Endodermal cell (in vitro differentiated cells): ENCODE measurements at regions not wholly inside any gene's neighbourhood (a gene's known extent, or its start where the extent isn't known, plus 50 kb on each side); places are given as distances from the start of the nearest gene placed in this dataset.

Experiments
- DNase-seq: peaks from one replicate; pipeline ENCODE4 v3.0.0-alpha.2; 2017
- H3K27ac ChIP-seq: 2 replicates; pipeline ENCODE4 v1.5.1; 2013; ENCODE audit warnings: mild to moderate bottlenecking, low read depth, low read length, moderate library complexity
- H3K27me3 ChIP-seq: 2 replicates; pipeline ENCODE4 v1.6.1; 2013; ENCODE audit warnings: mild to moderate bottlenecking, low read length, moderate library complexity; ENCODE audit not compliant: insufficient read depth, control insufficient read depth, poor library complexity, severe bottlenecking
- H3K36me3 ChIP-seq: 2 replicates; pipeline ENCODE4 v1.7.0; 2013; ENCODE audit warnings: mild to moderate bottlenecking, low read length, moderate library complexity; ENCODE audit not compliant: control insufficient read depth, insufficient read depth
- H3K4me1 ChIP-seq: one replicate; pipeline ENCODE4 v1.7.0; 2013; ENCODE audit warnings: low read length; ENCODE audit not compliant: control insufficient read depth, insufficient read depth
- H3K4me3 ChIP-seq: 2 replicates; pipeline ENCODE4 v1.5.1; 2013; ENCODE audit warnings: mild to moderate bottlenecking, low read length, moderate library complexity
- H3K9ac ChIP-seq: 2 replicates; pipeline ENCODE4 v1.6.1; 2013; ENCODE audit warnings: mild to moderate bottlenecking, low read length, moderate library complexity; ENCODE audit not compliant: poor library complexity, severe bottlenecking; ENCODE audit errors: extremely low read depth
- H3K9me3 ChIP-seq: 2 replicates; pipeline ENCODE4 v1.6.1; 2013; ENCODE audit warnings: mild to moderate bottlenecking, low read length, moderate library complexity; ENCODE audit not compliant: control insufficient read depth
- H3K27ac Mint-ChIP-seq: 2 replicates; pipeline ENCODE4 v1.8.0; 2020; ENCODE audit warnings: mixed read lengths
- H3K27me3 Mint-ChIP-seq: 2 replicates; pipeline ENCODE4 v1.8.0; 2021; ENCODE audit warnings: mild to moderate bottlenecking, mixed read lengths; ENCODE audit not compliant: insufficient read depth
- H3K36me3 Mint-ChIP-seq: 2 replicates; pipeline ENCODE4 v1.8.0; 2020; ENCODE audit warnings: low read depth, mixed read lengths
- H3K4me1 Mint-ChIP-seq: 2 replicates; pipeline ENCODE4 v1.8.0; 2020; ENCODE audit warnings: mixed read lengths
- H3K4me3 Mint-ChIP-seq: 2 replicates; pipeline ENCODE4 v1.8.0; 2020; ENCODE audit warnings: mild to moderate bottlenecking, moderate library complexity, mixed read lengths
- H3K9me3 Mint-ChIP-seq: 2 replicates; pipeline ENCODE4 v1.8.0; 2020; ENCODE audit warnings: mild to moderate bottlenecking, mixed read lengths
- WGBS, 2 experiments: methylation state at CpG; one replicate each; pipeline versions ENCODE4 v1.1.5 to v1.1.7; 2013; ENCODE audit warnings: missing lambda C conversion rate in 2 of 2, mixed read lengths in 1 of 2; ENCODE audit not compliant: insufficient coverage in 1 of 2, insufficient read length in 1 of 2; 5-methylcytosine and 5-hydroxymethylcytosine counted together
- TF ChIP-seq, protein P1 (sequence below): fragments of 200-600 bp; sonication (generic); conservative IDR thresholded peaks from 2 replicates; pipeline ENCODE4 v1.5.0; 2021; ENCODE audit warnings: antibody characterized with exemption, mild to moderate bottlenecking

DNA sequence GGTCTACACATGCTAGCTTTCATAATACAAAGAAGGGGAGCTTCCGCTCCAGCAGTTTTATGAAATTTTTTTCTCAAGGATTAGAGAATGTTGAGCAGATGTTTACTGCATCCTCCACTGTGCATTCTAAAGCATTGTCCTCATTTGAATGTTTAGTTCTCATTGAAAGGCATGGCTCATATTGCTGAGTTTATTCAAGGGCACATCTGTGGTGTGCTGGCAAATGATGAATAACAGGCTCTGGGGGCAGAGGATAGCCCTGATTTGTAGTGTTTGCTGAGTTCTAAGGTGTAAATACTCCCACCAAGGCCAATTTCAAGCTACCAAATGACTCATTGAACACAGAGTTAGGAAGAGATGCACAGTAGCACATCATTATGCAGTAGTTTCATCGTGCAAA lies 303.2 kb upstream of the FAM78B start:
- no peak for DNase-seq
- H3K4me3 Mint-ChIP-seq, result no peak overlapping the region
- no peak overlapping the region for H3K27ac Mint-ChIP-seq
- H3K27me3 Mint-ChIP-seq, result no peaks in the 10 kb centered on the region
- H3K27me3 ChIP-seq, result no peaks in the 10 kb centered on the region
- H3K9me3 ChIP-seq, result peaks cover 1% of the 10 kb centered on the region
- no peak overlapping the region for H3K4me3 ChIP-seq
- H3K9me3 Mint-ChIP-seq, result peaks cover 2% of the 10 kb centered on the region
- H3K36me3 Mint-ChIP-seq, result no peaks in the 10 kb centered on the region
- H3K9ac ChIP-seq, result no peak overlapping the region
- H3K4me1 ChIP-seq, result no peaks in the 10 kb centered on the region
- H3K27ac ChIP-seq, result no peak overlapping the region
- TF ChIP-seq, protein P1, sequence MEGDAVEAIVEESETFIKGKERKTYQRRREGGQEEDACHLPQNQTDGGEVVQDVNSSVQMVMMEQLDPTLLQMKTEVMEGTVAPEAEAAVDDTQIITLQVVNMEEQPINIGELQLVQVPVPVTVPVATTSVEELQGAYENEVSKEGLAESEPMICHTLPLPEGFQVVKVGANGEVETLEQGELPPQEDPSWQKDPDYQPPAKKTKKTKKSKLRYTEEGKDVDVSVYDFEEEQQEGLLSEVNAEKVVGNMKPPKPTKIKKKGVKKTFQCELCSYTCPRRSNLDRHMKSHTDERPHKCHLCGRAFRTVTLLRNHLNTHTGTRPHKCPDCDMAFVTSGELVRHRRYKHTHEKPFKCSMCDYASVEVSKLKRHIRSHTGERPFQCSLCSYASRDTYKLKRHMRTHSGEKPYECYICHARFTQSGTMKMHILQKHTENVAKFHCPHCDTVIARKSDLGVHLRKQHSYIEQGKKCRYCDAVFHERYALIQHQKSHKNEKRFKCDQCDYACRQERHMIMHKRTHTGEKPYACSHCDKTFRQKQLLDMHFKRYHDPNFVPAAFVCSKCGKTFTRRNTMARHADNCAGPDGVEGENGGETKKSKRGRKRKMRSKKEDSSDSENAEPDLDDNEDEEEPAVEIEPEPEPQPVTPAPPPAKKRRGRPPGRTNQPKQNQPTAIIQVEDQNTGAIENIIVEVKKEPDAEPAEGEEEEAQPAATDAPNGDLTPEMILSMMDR, result no peak
- 100% methylated on average over 1 to 2 of the region's 2 CpGs for whole genome bisulfite sequencing, 2 experiments
- H3K36me3 ChIP-seq, result no peaks in the 10 kb centered on the region
- peaks cover 5% of the 10 kb centered on the region for H3K4me1 Mint-ChIP-seq

DNA sequence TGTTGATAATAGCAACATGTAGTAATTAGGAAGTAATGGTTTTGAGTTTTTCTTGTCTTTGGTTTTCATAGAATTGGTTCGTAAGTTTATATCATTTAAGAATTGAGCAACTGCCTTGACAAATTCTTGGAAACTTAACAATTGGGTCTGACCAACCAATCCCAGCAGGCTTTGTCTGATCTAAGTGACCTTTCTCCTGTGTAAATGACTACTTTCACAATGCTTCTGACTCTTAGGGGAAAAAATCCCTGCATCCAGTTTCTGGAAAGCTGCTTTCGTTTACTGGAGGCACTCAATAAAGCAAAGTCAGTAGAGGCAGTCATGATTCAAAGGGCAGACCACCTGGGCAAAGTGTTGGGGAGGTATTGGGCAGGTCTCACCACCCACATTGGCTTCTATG lies 303.6 kb upstream of the FAM78B start:
- no peaks in the 10 kb centered on the region for H3K27me3 ChIP-seq
- H3K4me1 ChIP-seq, result no peaks in the 10 kb centered on the region
- Mint-ChIP-seq H3K4me1 (peaks cover 5% of the 10 kb centered on the region), H3K27me3 (no peaks in the 10 kb centered on the region), H3K4me3 (no peak overlapping the region), H3K9me3 (no peaks in the 10 kb centered on the region), H3K27ac (no peak overlapping the region), H3K36me3 (no peaks in the 10 kb centered on the region)
- H3K9ac ChIP-seq, result no peak overlapping the region
- WGBS, 2 experiments, result 81 to 84% methylated on average over 2 of the region's 2 CpGs
- H3K27ac ChIP-seq, result no peak overlapping the region
- no peak overlapping the region for H3K4me3 ChIP-seq
- TF ChIP-seq, protein P1, result no peak
- no peak for DNase-seq
- no peaks in the 10 kb centered on the region for H3K36me3 ChIP-seq
- no peaks in the 10 kb centered on the region for H3K9me3 ChIP-seq

DNA sequence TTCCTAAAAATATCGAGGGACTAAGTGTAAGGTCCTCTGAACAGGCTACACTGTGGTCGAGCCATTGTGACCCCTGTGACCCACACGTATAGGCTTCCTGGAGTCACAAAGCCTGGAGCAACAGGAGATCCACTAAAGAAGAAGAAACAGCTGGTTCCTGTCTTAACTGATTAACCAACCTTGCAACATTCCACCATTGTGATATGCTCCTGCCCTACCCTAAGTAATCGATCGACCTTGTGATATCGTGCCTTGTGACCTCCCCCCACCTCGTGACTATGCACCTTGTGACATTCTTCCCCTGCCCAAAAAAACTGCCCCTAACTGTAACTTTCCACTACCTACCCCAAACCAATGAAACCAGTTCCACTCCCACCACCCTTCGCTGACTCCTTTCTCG lies 304.6 kb upstream of the FAM78B start:
- Histone ChIP-seq H3K27ac (no peak overlapping the region), H3K36me3 (no peaks in the 10 kb centered on the region), H3K27me3 (no peaks in the 10 kb centered on the region), H3K4me3 (no peak overlapping the region), H3K4me1 (no peaks in the 10 kb centered on the region), H3K9me3 (no peaks in the 10 kb centered on the region), H3K9ac (no peak overlapping the region)
- H3K4me3 Mint-ChIP-seq, result no peak overlapping the region
- H3K27ac Mint-ChIP-seq, result no peak overlapping the region
- WGBS, 2 experiments, result 74 to 89% methylated on average over 7 to 9 of the region's 9 CpGs
- peaks cover 5% of the 10 kb centered on the region for H3K4me1 Mint-ChIP-seq
- H3K27me3 Mint-ChIP-seq, result no peaks in the 10 kb centered on the region
- no peaks in the 10 kb centered on the region for H3K36me3 Mint-ChIP-seq
- TF ChIP-seq, protein P1, result no peak
- H3K9me3 Mint-ChIP-seq, result no peaks in the 10 kb centered on the region
- DNase-seq, result no peak
